ENCODE measurements at regions not wholly inside any gene's neighbourhood (a gene's known extent, or its start where the extent isn't known, plus 50 kb on each side); places are given as distances from the start of the nearest gene placed in this dataset.

DNA sequence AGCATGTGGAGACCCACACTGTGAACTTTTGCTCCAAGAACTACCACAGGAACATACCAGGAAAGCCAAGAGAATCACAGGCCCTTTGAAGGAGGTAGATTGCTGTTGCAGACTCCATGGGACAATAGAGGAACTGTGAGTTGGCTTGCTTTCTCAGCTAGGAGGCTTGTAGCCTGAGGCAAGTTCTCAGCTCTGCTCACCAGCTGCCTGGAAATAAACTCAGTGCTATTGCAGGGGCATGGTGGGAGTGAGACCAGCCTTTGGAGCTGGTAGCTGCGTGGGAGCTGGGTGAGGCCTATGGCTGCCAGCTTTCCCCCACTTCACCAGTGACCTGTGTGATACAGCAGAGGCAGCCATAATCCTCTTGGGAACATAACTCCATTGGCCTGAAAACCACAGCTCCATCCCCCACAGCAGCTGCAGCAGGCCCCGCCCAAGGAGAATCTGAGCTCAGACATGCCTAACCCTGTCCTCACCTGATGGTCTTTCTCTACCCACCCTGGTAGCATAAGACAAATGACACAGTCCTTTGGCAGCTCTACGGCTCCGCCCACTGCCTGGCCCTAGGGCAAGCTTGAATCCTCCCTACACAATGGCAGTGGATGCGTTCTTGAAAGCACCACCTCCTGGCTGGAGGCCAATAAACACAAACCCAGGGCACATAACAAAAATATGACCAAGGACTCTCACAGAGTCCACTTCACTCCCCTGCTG is 389.5 kb downstream of the KIF4B start:
- DNase-seq (ENCODE audit: low read depth) = peak; percentile 35

DNA sequence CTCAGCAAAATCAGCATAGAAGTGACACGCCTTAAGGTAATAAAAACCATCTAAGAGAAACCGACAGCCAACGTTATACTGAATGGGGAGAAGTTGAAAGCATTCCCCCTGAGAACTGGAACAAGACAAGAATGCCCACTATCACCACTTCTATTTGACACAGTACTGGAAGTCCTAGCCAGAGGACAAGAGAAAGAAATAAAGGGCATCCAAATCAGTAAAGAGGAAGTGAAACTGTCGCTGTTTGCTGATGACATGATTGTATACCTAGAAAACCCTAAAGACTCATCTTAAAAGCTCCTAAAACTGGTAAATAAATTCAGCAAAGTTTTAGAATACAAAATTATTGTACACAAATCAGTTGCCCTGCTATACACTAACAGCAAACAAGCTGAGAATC is 393.3 kb downstream of the KIF4B start:
- no peak for DNase-seq (ENCODE audit: low read depth)

GRCh38 chr5:155408465-155408864 is 394.9 kb downstream of the KIF4B start:
- no peak for DNase-seq (ENCODE audit: low read depth)

GRCh38 chr5:155416765-155417164 is 403.2 kb downstream of the KIF4B start:
- DNase-seq (ENCODE audit: low read depth) = no peak

- peak; percentile 7 for DNase-seq (ENCODE audit: low read depth)
Measured at GRCh38 chr5:155418960-155419579, 405.5 kb downstream of the KIF4B start.

DNA sequence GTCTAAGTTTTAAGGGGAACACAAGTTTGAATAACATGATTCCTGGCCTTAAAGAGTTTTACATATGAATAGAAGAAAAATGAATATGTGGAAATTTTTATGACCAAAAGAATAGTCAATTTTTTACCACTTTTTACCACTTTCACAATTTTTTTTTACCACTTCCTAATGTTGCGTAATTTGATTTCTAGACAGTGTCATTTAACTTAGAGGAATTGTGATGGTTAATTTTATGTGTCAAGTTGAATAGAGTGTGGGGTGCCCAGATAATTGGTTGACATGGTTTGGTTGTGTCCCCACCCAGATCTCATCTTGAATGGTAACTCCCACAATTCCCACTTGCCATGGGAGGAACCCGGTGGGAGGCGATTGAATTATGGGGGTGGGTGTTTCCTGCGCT is 416.6 kb downstream of the KIF4B start:
- no peak for DNase-seq (ENCODE audit: low read depth)

- no peak for DNase-seq (ENCODE audit: low read depth)
Measured at GRCh38 chr5:155434267-155434666, 420.7 kb downstream of the KIF4B start.

DNA sequence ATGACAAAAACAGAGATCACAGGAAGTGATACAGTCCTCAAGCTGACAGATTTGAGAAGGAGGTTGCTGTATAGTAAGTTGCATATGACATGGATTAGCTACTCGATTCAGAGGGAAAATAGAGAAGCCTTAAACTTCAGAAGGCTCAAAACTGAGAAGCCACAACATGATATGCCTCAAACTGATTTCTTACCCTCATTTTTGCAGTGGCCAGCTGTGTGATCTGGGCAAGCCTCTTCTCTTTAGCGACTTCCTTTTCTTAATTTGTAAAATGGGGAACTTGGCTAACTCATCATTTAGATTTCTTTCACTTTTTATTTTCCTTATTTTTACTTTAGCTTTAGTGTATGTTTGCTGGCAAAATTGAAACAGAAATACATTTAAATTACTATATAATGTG is 421.1 kb downstream of the KIF4B start:
- DNase-seq (ENCODE audit: low read depth) = no peak

GRCh38 chr5:155441849-155442248 is 428.3 kb downstream of the KIF4B start:
- DNase-seq (ENCODE audit: low read depth) = no peak

- DNase-seq (ENCODE audit: low read depth) = no peak
Measured at GRCh38 chr5:155451106-155451505, 437.6 kb downstream of the KIF4B start.

GRCh38 chr5:155455791-155456514 is 442.4 kb downstream of the KIF4B start:
- DNase-seq (ENCODE audit: low read depth) = no peak

DNA sequence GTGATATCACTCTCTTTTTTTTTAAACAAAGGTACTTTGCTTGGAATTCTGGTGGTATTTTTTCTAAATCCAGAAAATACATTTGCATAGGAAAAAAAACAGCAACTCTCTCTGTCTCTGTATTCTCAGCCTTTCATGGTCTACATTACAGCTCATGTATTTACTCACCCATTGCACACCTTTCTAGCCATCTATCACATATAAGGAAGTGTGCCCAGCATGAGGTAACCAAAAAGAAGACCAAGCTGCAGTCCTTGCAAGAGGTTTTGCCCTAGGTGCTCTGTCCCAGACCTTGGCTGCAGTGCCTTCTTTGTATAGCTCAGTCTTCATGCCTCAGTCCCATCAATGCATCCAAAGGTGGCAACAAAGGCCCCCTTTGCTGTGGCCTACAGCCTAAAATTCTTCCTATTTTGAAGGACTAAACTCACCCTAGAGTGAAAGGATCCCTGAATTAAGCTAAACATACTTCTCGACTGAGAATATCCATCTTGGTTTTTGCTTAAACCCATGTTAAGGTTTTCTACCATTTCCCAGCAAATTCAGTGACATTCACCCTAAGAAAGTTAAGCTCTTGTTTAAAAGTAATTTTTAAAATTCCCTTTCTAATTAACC is 446.4 kb downstream of the KIF4B start:
- DNase-seq (ENCODE audit: low read depth) = no peak

DNA sequence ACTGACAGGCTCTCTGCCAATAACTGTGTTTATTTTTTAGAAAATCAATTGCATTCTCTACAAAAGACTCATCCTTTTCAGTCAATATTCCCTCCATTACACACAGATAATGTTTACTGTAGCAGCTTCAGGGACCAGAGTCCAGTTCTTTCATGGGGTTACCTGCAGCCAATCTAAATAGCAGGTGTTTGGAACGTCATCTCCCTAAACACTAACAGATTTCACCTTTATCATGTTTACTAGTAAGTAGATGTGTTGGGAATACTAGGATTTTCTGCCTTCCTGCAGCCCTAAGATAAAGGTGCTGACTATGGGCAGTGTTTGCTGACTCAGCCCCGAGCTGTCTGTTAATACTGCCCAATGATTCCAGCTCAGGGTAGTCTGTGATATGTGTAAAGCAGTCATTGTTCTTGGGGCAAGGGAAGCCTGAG is 447.0 kb downstream of the KIF4B start:
- DNase-seq (ENCODE audit: low read depth) = no peak

- DNase-seq (ENCODE audit: low read depth) = no peak
Measured at GRCh38 chr5:155461304-155461703, 447.7 kb downstream of the KIF4B start.

- no peak for DNase-seq (ENCODE audit: low read depth)
Measured at GRCh38 chr5:155466851-155467250, 453.3 kb downstream of the KIF4B start.

DNA sequence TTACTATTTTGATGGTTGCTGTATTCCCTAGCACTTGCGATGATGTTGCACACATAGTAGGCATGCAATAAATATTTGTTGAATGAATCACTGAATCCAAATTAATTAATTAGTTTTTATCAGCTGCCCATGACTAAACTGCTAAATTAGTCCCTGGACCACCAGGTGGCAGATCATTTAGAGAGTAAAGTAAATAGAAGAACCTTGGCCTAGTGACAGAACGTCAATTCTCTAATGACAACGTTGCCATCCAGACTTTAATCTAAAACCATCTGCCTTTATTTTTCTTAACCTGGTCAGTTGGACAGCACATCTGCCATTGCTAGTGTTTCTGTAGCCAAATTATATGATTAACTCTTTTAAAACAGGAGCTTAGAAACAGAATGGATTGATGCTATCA is 457.5 kb downstream of the KIF4B start:
- no peak for DNase-seq (ENCODE audit: low read depth)

GRCh38 chr5:155472780-155473179 is 459.2 kb downstream of the KIF4B start:
- DNase-seq (ENCODE audit: low read depth) = no peak

DNA sequence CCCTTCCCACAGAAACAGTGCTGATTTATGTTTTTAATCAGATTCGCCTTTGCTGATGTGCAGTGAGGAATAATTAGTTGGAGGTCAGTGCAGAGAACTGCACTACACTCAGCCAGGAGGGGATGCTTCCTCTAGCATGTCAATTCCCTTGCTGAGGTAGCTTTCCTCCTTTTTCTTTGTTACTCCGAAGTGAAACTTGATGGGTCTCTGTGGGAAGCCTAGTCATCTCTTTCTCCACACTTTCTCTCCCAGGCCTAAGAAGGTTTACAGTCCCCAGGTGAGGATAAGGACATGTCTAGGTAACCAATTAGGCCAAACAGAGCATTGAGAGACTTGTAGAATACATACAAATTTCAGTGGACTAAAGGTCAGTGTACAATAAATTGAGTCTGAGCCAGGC is 461.8 kb downstream of the KIF4B start:
- no peak for DNase-seq (ENCODE audit: low read depth)

- no peak for DNase-seq (ENCODE audit: low read depth)
Measured at GRCh38 chr5:155480731-155481131, 467.2 kb downstream of the KIF4B start.

DNA sequence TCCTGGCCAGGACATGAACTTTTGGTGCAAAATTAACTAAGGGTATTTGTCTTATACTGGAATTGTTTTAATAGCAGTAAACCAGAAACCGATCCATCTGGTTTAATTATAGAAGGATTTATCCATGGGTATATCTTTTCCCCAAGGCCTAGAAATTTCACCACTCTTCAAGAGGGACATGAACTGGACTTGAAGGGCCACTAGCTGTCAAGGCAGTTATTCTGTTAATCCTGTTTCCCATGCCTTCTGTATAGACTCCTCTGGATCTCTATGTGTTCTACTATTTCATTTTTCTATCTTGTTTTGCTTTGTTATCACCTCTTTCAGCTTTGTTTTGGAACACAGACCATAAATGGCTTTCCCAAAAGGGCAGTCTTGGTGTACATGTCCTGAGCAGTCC is 467.6 kb downstream of the KIF4B start:
- no peak for DNase-seq (ENCODE audit: low read depth)

DNA sequence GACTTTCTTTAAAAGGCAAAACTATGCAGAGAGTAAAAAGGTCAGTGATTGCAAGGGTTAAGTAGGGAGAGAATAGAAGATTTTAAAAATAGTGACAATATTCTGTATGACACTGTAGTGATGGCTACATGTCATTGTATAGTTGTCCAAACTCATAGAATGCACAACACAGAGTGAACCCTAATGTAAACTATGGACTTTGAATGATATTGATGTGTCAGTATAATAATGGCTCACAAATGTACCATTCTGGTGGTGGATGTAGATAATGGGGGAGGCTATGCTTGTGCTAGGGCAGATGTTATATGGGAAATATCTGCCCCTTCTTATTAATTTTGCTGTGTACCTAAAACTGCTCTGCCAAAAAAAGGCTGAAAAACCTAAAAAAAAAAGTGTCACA is 468.9 kb downstream of the KIF4B start:
- no peak for DNase-seq (ENCODE audit: low read depth)

- DNase-seq (ENCODE audit: low read depth) = no peak
Measured at GRCh38 chr5:155485386-155485785, 471.8 kb downstream of the KIF4B start.
